NCI-H1092 treated with DMSO at 0.1 percent for 48 hours (cell line): ENCODE measurements at regions not wholly inside any gene's neighbourhood (a gene's known extent, or its start where the extent isn't known, plus 50 kb on each side); places are given as distances from the start of the nearest gene placed in this dataset.

Experiments used
- DNase-seq: peaks from one replicate; lab custom pipeline; 2025; lab: John Stamatoyannopoulos, UW

GRCh38 chr18:78699499-78699898, 280.1 kb upstream of the SALL3 start:
- no peak for DNase-seq

- peak; percentile 40 for DNase-seq
Observed at GRCh38 chr18:78701771-78702396, 277.7 kb upstream of the SALL3 start.

- DNase-seq = no peak
Observed at GRCh38 chr18:78703291-78703690, 276.3 kb upstream of the SALL3 start.

GRCh38 chr18:78704971-78705461, 274.6 kb upstream of the SALL3 start:
- no peak for DNase-seq

- no peak for DNase-seq
Observed at GRCh38 chr18:78709261-78709809, 270.3 kb upstream of the SALL3 start.

- no peak for DNase-seq
Observed at GRCh38 chr18:78711316-78711715, 268.3 kb upstream of the SALL3 start.

- no peak for DNase-seq
Observed at GRCh38 chr18:78711971-78712370, 267.6 kb upstream of the SALL3 start.

GRCh38 chr18:78713069-78713468, 266.5 kb upstream of the SALL3 start:
- no peak for DNase-seq

- no peak for DNase-seq
Observed at GRCh38 chr18:78713726-78714125, 265.9 kb upstream of the SALL3 start.

GRCh38 chr18:78716022-78716421, 263.6 kb upstream of the SALL3 start:
- DNase-seq = no peak

GRCh38 chr18:78716581-78716980, 263.0 kb upstream of the SALL3 start:
- DNase-seq = no peak

GRCh38 chr18:78717051-78717765, 262.4 kb upstream of the SALL3 start:
- DNase-seq = no peak

GRCh38 chr18:78717766-78718150, 261.9 kb upstream of the SALL3 start:
- no peak for DNase-seq

- DNase-seq = no peak
Observed at GRCh38 chr18:78719821-78720220, 259.8 kb upstream of the SALL3 start.

GRCh38 chr18:78720456-78721237, 259.0 kb upstream of the SALL3 start:
- DNase-seq = peak; percentile 10

GRCh38 chr18:78721238-78721875, 258.3 kb upstream of the SALL3 start:
- no peak for DNase-seq

GRCh38 chr18:78721981-78722380, 257.6 kb upstream of the SALL3 start:
- DNase-seq = peak; percentile 93

GRCh38 chr18:78722386-78722785, 257.2 kb upstream of the SALL3 start:
- DNase-seq = peak; percentile 93

- no peak for DNase-seq
Observed at GRCh38 chr18:78722929-78723710, 256.5 kb upstream of the SALL3 start.

- DNase-seq = no peak
Observed at GRCh38 chr18:78724214-78724914, 255.3 kb upstream of the SALL3 start.

- no peak for DNase-seq
Observed at GRCh38 chr18:78725426-78725825, 254.2 kb upstream of the SALL3 start.
